SK-N-SH (cell line): ENCODE measurements at regions not wholly inside any gene's neighbourhood (a gene's known extent, or its start where the extent isn't known, plus 50 kb on each side); places are given as distances from the start of the nearest gene placed in this dataset.
"Not testable (repeated sequence)": the region's sequence is repeated elsewhere in the genome, so short reads cannot be mapped to it uniquely, and the experiment has no call there.

Experiments
- CTCF ChIA-PET: fragments of 300-600, 350-600 bp; formaldehyde crosslinking; extraction: SDS; loops from one replicate; lab custom pipeline; 2021; lab: Yijun Ruan, JAX
- POLR2A ChIA-PET: fragments of 350-600 bp; sonication (Branson Sonifier 250); formaldehyde crosslinking; extraction: SDS; loops from one replicate; lab custom pipeline; 2020; ENCODE audit warnings: antibody characterized with exemption, inconsistent platforms; lab: Yijun Ruan, JAX
- DNase-seq: peaks from one replicate; pipeline ENCODE4 v3.0.0; 2012
- H2AFZ ChIP-seq: fragments of 200-600 bp; sonication (generic); 2 replicates; pipeline ENCODE4 v1.8.1; 2016; ENCODE audit warnings: antibody characterized with exemption, mild to moderate bottlenecking, low read depth
- H3F3A ChIP-seq: fragments of 200-600 bp; sonication (generic); replicated peaks from 2 replicates; pipeline ENCODE3; 2016; ENCODE audit warnings: antibody characterized with exemption, mild to moderate bottlenecking; ENCODE audit not compliant: insufficient read depth
- H3K27ac ChIP-seq, 2 experiments: fragments of 200-500 bp in 1 of 2; fragments of 200-600 bp in 1 of 2; sonication (Bioruptor generic) in 1 of 2; sonication (generic), shearing (Covaris generic) in 1 of 2; 2 replicates each; pipeline versions ENCODE4 v1.5.1 to v1.6.1; 2014 to 2016; ENCODE audit warnings: low read depth in 2 of 2, inconsistent platforms in 1 of 2, low read length in 1 of 2, mild to moderate bottlenecking in 1 of 2, mixed read lengths in 1 of 2
- H3K27me3 ChIP-seq: fragments of 200-600 bp; sonication (generic), shearing (Covaris generic); 2 replicates; pipeline ENCODE4 v1.6.1; 2016; ENCODE audit warnings: mixed run types; ENCODE audit not compliant: insufficient read depth
- H3K36me3 ChIP-seq, 2 experiments: fragments of 200-500 bp in 1 of 2; fragments of 200-600 bp in 1 of 2; sonication (Bioruptor generic) in 1 of 2; sonication (generic) in 1 of 2; replicated peaks in 1 of 2; 2 replicates each; pipeline versions ENCODE3 to v1.5.1; 2014 to 2016; ENCODE audit warnings: low read length in 1 of 2, mild to moderate bottlenecking in 1 of 2; ENCODE audit not compliant: insufficient read depth in 2 of 2, control insufficient read depth in 1 of 2
- H3K4me1 ChIP-seq, 2 experiments: fragments of 200-500 bp in 1 of 2; fragments of 200-600 bp in 1 of 2; sonication (Bioruptor generic) in 1 of 2; sonication (generic), shearing (Covaris generic) in 1 of 2; 2 replicates each; pipeline versions ENCODE4 v1.5.1 to v1.6.1; 2014 to 2016; ENCODE audit warnings: low read depth in 1 of 2, low read length in 1 of 2, mixed run types in 1 of 2; ENCODE audit not compliant: insufficient read depth in 2 of 2, control insufficient read depth in 1 of 2
- H3K4me2 ChIP-seq: fragments of 200-600 bp; sonication (generic), shearing (Covaris generic); 2 replicates; pipeline ENCODE4 v1.6.1; 2017; ENCODE audit warnings: mixed run types
- H3K4me3 ChIP-seq, 2 experiments: fragments of 200-500 bp in 1 of 2; fragments of 200-600 bp in 1 of 2; sonication (Bioruptor generic) in 1 of 2; sonication (generic), shearing (Covaris generic) in 1 of 2; 2 replicates each; pipeline versions ENCODE4 v1.5.1 to v1.8.1; 2014 to 2016; ENCODE audit warnings: low read depth in 2 of 2, inconsistent platforms in 1 of 2, low read length in 1 of 2, mild to moderate bottlenecking in 1 of 2, mixed read lengths in 1 of 2, moderate library complexity in 1 of 2
- H3K79me2 ChIP-seq: fragments of 200-600 bp; sonication (generic); 2 replicates; pipeline ENCODE4 v1.8.1; 2017; ENCODE audit warnings: mild to moderate bottlenecking; ENCODE audit not compliant: insufficient read depth
- H3K9ac ChIP-seq: fragments of 200-600 bp; sonication (generic); 2 replicates; pipeline ENCODE4 v1.6.1; 2017; ENCODE audit warnings: mixed run types
- H3K9me2 ChIP-seq: fragments of 200-600 bp; sonication (generic); 2 replicates; pipeline ENCODE4 v1.6.1; 2017; ENCODE audit warnings: mixed run types
- H3K9me3 ChIP-seq: fragments of 200-600 bp; sonication (generic); 2 replicates; pipeline ENCODE4 v1.6.1; 2017; ENCODE audit warnings: mixed run types, mild to moderate bottlenecking, moderate library complexity
- H4K20me1 ChIP-seq: fragments of 200-600 bp; sonication (generic); 2 replicates; pipeline ENCODE4 v1.6.1; 2017; ENCODE audit warnings: mild to moderate bottlenecking, mixed run types; ENCODE audit not compliant: insufficient read depth
- CHD2 ChIP-seq: fragments of 150-350 bp; IDR thresholded peaks from 2 replicates; pipeline ENCODE4 v1.6.1; 2018; ENCODE audit warnings: low read length; ENCODE audit not compliant: partially characterized antibody
- ELF1 ChIP-seq: IDR thresholded peaks from 2 replicates; pipeline ENCODE4 v1.4.0; 2012
- FOSL2 ChIP-seq: IDR thresholded peaks from 2 replicates; pipeline ENCODE4 v1.4.0; 2012; ENCODE audit warnings: low read depth, mild to moderate bottlenecking, moderate library complexity, borderline replicate concordance
- JUND ChIP-seq: IDR thresholded peaks from 2 replicates; pipeline ENCODE4 v1.4.0; 2012
- TEAD4 ChIP-seq: IDR thresholded peaks from 2 replicates; pipeline ENCODE4 v1.4.0; 2012; ENCODE audit warnings: mild to moderate bottlenecking, borderline replicate concordance; ENCODE audit not compliant: insufficient read depth
- WGBS: methylation state at CpG from one replicate; pipeline ENCODE4 v1.1.6; 2017; ENCODE audit warnings: low lambda C conversion rate; 5-methylcytosine and 5-hydroxymethylcytosine counted together

DNA sequence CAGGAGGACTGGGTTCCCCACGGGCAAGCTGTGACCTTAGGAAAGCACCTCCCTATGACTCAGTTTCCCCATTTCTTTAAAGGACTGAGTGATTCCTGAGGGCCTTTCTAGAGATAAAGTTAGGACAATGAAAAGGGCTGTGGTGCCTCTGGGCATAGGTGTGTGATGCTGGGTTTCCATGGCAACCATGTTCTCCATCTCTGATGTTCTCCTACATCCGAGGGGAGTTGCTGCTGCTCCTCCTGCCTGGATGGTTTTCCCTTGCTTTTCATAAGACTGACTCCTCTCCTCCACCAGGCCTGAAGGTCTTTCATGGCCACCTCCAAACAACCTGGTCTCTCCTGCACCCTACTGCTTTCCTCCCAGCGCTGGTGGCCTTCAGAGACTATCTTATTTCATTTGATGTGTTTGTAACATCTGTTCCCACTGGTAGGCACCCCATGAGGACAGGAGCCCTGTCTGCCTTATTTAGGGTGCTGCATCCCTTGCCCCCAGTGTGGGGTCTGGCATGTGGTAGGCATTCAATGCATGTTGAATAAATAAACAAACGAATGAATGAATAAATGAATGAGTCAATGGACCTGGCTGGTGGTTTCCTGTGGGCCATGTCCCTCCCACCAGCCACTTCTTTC is 112.2 kb upstream of the HAND1 start:
- 59% methylated on average over 4 of the region's 4 CpGs for WGBS
- CTCF ChIA-PET, result interaction anchor here (2.7 kb wide), 1 partner anchor 69 kb away, joined by 11 read pairs; no protein-coding TSS in a partner anchor

DNA sequence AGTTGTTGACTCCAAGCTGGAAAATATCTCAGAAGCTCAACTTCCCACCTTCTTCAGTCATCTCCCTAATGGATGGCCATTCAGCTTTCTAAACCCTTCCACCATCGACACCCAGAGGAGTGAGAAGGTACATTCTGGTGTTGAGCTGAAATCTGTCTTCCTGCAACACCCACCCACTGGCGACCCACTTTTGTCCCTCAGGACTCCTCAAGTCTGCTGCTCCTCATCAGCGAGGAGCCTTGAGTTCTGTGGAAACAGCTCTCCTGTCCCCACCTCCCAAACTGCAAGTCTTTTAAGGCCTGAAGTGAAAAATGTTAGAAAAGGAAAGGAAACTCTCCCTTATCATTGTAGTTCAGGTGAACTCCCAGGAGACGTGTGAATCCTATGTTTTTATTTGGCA is 111.5 kb upstream of the HAND1 start:
- Histone ChIP-seq H3K4me2 (no peak overlapping the region), H3K4me1 (peaks cover 0 to 10% of the 10 kb centered on the region in 2 experiments; a peak in 1 of 4 replicates), H3K4me3 (no peak overlapping the region), H2AFZ (no peak overlapping the region), H3K9me2 (no peaks in the 10 kb centered on the region), H3K36me3 (no peaks in the 10 kb centered on the region), H4K20me1 (no peaks in the 10 kb centered on the region), H3F3A (peaks cover 4% of the 10 kb centered on the region), H3K9me3 (no peaks in the 10 kb centered on the region), H3K79me2 (no peaks in the 10 kb centered on the region), H3K27ac (no peak overlapping the region), H3K27me3 (no peaks in the 10 kb centered on the region)
- CTCF ChIA-PET, result interaction anchor here (1.3 to 2.7 kb wide), 3 partner anchors 15 to 121 kb away, joined by 3 to 11 read pairs (median 5); no protein-coding TSS in a partner anchor
- DNase-seq, result no peak
- 63% methylated on average over 4 of the region's 4 CpGs for WGBS
- POLR2A ChIA-PET, result no interaction called here
- no peak for TF ChIP-seq JUND
- TF ChIP-seq ELF1, result no peak
- TF ChIP-seq, all 33 proteins: peak for 0
- no peak overlapping the region for H3K9ac ChIP-seq

More for the DNA sequence above, 112.2 kb upstream of the HAND1 start:
- Histone ChIP-seq H3K9me2 (no peaks in the 10 kb centered on the region), H4K20me1 (no peaks in the 10 kb centered on the region), H3K27ac (no peak overlapping the region), H2AFZ (no peak overlapping the region), H3K9ac (no peak overlapping the region), H3K36me3 (no peaks in the 10 kb centered on the region), H3K4me3 (no peak overlapping the region), H3K79me2 (no peaks in the 10 kb centered on the region), H3K4me2 (no peak overlapping the region), H3K9me3 (no peaks in the 10 kb centered on the region), H3K4me1 (peaks cover 0 to 5% of the 10 kb centered on the region in 2 experiments; a peak in 1 of 4 replicates), H3F3A (peaks cover 4% of the 10 kb centered on the region), H3K27me3 (no peaks in the 10 kb centered on the region)
- DNase-seq, result no peak
- POLR2A ChIA-PET, result no interaction called here
- TF ChIP-seq TEAD4, result no peak
- no peak for TF ChIP-seq CHD2
- TF ChIP-seq FOSL2, result no peak

DNA sequence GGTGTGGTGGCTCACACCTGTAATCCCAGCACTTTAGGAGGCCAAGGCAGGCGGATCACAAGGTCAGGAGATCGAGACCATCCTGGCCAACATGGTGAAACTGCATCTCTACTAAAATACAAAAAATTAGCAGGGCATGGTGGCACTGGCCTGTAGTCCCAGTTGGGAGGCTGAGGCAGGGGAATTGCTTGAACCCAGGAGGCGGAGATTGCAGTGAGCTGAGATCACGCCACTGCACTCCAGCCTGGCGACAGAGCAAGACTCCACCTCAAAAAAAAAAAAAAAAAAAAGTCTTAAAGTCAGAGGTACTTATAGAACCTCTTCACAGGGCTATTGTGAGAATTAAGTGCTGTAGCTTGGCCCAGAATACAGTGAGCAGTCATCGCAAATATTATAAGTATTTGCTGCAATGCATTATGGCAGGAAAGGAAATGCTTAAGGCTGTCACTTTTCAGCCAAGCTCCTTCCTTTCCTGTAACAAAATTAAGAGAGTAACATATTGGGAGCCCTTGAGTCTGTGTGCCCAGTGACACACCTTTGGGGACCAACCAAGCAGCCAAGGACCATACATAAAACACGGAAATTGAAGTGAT is 110.9 kb upstream of the HAND1 start:
- H3K4me3 ChIP-seq, POLR2A ChIA-PET, H3K9me3 ChIP-seq, H3F3A ChIP-seq, H3K9me2 ChIP-seq, H3K4me2 ChIP-seq, H3K9ac ChIP-seq, H3K36me3 ChIP-seq, H3K27ac ChIP-seq, H4K20me1 ChIP-seq, H3K79me2 ChIP-seq, H3K27me3 ChIP-seq, DNase-seq, H3K4me1 ChIP-seq, H2AFZ ChIP-seq: not testable (repeated sequence)
- 84% methylated on average over 7 of the region's 7 CpGs for WGBS
- CTCF ChIA-PET, result interaction anchor here (0.6 to 2.7 kb wide), 5 partner anchors 14 to 121 kb away, joined by 3 to 11 read pairs (median 5); no protein-coding TSS in a partner anchor
